Mesenchymal stem cell (in vitro differentiated cells and primary cell): ENCODE measurements at regions not wholly inside any gene's neighbourhood (a gene's known extent, or its start where the extent isn't known, plus 50 kb on each side); places are given as distances from the start of the nearest gene placed in this dataset.

Source experiments
- DNase-seq: peaks from one replicate; pipeline ENCODE4 v3.0.0-alpha.2; 2013
- H2AFZ ChIP-seq: one replicate; pipeline ENCODE4 v1.6.1; 2013; ENCODE audit warnings: low read depth, mild to moderate bottlenecking, control low read depth, inconsistent platforms, low read length, moderate library complexity
- H2AK5ac ChIP-seq: 2 replicates; pipeline ENCODE4 v1.6.1; 2013; ENCODE audit warnings: low read length, moderate library complexity, mild to moderate bottlenecking, inconsistent platforms; ENCODE audit not compliant: severe bottlenecking
- H2BK120ac ChIP-seq: one replicate; pipeline ENCODE4 v1.6.1; 2013; ENCODE audit warnings: low read depth, mild to moderate bottlenecking, inconsistent platforms, low read length, moderate library complexity
- H2BK12ac ChIP-seq, 2 experiments: one replicate each; pipeline ENCODE4 v1.6.1; 2013; ENCODE audit warnings: inconsistent platforms in 2 of 2, low read length in 2 of 2, mild to moderate bottlenecking in 2 of 2, moderate library complexity in 2 of 2, control low read depth in 1 of 2
- H2BK15ac ChIP-seq: one replicate; pipeline ENCODE4 v1.6.1; 2013; ENCODE audit warnings: mild to moderate bottlenecking, low read depth, inconsistent platforms; ENCODE audit not compliant: poor library complexity, severe bottlenecking
- H2BK5ac ChIP-seq: 2 replicates; pipeline ENCODE4 v1.6.1; 2013; ENCODE audit warnings: low read depth, mild to moderate bottlenecking, low read length, control low read depth, inconsistent platforms; ENCODE audit not compliant: poor library complexity, severe bottlenecking
- H3K14ac ChIP-seq, 2 experiments: one replicate each; pipeline ENCODE4 v1.6.1; 2013; ENCODE audit warnings: inconsistent platforms in 2 of 2, low read length in 2 of 2, control low read depth in 1 of 2, mild to moderate bottlenecking in 1 of 2, moderate library complexity in 1 of 2
- H3K18ac ChIP-seq, 2 experiments: one replicate each; pipeline ENCODE4 v1.6.1; 2013; ENCODE audit warnings: inconsistent platforms in 2 of 2, low read length in 2 of 2, control low read depth in 1 of 2, low read depth in 1 of 2, mild to moderate bottlenecking in 1 of 2
- H3K23ac ChIP-seq, 2 experiments: one replicate each; pipeline ENCODE4 v1.6.1; 2013; ENCODE audit warnings: inconsistent platforms in 2 of 2, low read length in 2 of 2, mild to moderate bottlenecking in 2 of 2, moderate library complexity in 2 of 2, control low read depth in 1 of 2
- H3K27ac ChIP-seq: 2 replicates; pipeline ENCODE4 v1.5.1; 2013; ENCODE audit warnings: mild to moderate bottlenecking, moderate library complexity, low read length, control low read depth, inconsistent platforms; ENCODE audit not compliant: poor library complexity, severe bottlenecking
- H3K27me3 ChIP-seq, 2 experiments: 2 replicates each; pipeline versions ENCODE4 v1.6.1 to v1.7.0; 2013; ENCODE audit warnings: low read length in 2 of 2, mild to moderate bottlenecking in 2 of 2, moderate library complexity in 2 of 2, control low read depth in 1 of 2, inconsistent platforms in 1 of 2; ENCODE audit not compliant: control insufficient read depth in 1 of 2, insufficient read depth in 1 of 2
- H3K36me3 ChIP-seq, 2 experiments: 2 replicates each; pipeline versions ENCODE4 v1.6.1 to v1.7.0; 2013; ENCODE audit warnings: low read length in 2 of 2, control low read depth in 1 of 2, inconsistent platforms in 1 of 2, low read depth in 1 of 2, mild to moderate bottlenecking in 1 of 2; ENCODE audit not compliant: insufficient read depth in 2 of 2, control insufficient read depth in 1 of 2
- H3K4ac ChIP-seq, 2 experiments: one replicate each; pipeline ENCODE4 v1.6.1; 2013; ENCODE audit warnings: inconsistent platforms in 2 of 2, low read length in 2 of 2, mild to moderate bottlenecking in 2 of 2, moderate library complexity in 2 of 2, control low read depth in 1 of 2, low read depth in 1 of 2
- H3K4me1 ChIP-seq: 2 replicates; pipeline ENCODE4 v1.6.1; 2013; ENCODE audit warnings: low read depth, low read length, control low read depth; ENCODE audit not compliant: control insufficient read depth, insufficient read depth
- H3K4me2 ChIP-seq: 2 replicates; pipeline ENCODE4 v1.6.1; 2013; ENCODE audit warnings: low read length, mild to moderate bottlenecking, inconsistent platforms; ENCODE audit not compliant: poor library complexity, severe bottlenecking
- H3K4me3 ChIP-seq, 2 experiments: 2 replicates each; pipeline versions ENCODE4 v1.5.1 to v1.7.0; 2013; ENCODE audit warnings: low read length in 2 of 2, mild to moderate bottlenecking in 2 of 2, control low read depth in 1 of 2, low read depth in 1 of 2; ENCODE audit not compliant: insufficient read depth in 1 of 2
- H3K79me1 ChIP-seq: replicated peaks from 2 replicates; pipeline ENCODE4 v1.6.1; 2013; ENCODE audit warnings: mild to moderate bottlenecking, control low read depth, low read length, inconsistent platforms; ENCODE audit not compliant: poor library complexity, severe bottlenecking
- H3K9ac ChIP-seq: 2 replicates; pipeline ENCODE4 v1.7.0; 2013; ENCODE audit warnings: mild to moderate bottlenecking, low read length, moderate library complexity
- H3K9me3 ChIP-seq: 2 replicates; pipeline ENCODE4 v1.7.0; 2013; ENCODE audit warnings: mild to moderate bottlenecking, low read length; ENCODE audit not compliant: control insufficient read depth
- H4K8ac ChIP-seq: one replicate; pipeline ENCODE4 v1.6.1; 2013; ENCODE audit warnings: inconsistent platforms, mild to moderate bottlenecking, low read length, moderate library complexity
- H4K91ac ChIP-seq: one replicate; pipeline ENCODE4 v1.6.1; 2013; ENCODE audit warnings: mild to moderate bottlenecking, low read length, inconsistent platforms
- WGBS: methylation state at CpG from one replicate; pipeline ENCODE4 v1.1.7; 2013; ENCODE audit warnings: mixed read lengths; 5-methylcytosine and 5-hydroxymethylcytosine counted together

- H3K27ac ChIP-seq = no peak overlapping the region
- no peak overlapping the region for H2BK15ac ChIP-seq
- H2BK5ac ChIP-seq = no peak overlapping the region
- no peak overlapping the region for H3K4ac ChIP-seq
- H3K23ac ChIP-seq = no peak overlapping the region
- no peaks in the 10 kb centered on the region for H3K4me1 ChIP-seq
- no peaks in the 10 kb centered on the region for H3K79me1 ChIP-seq
- no peaks in the 10 kb centered on the region for H3K36me3 ChIP-seq
- H3K14ac ChIP-seq = no peak overlapping the region
- no peak overlapping the region for H2BK120ac ChIP-seq
- H3K9me3 ChIP-seq = no peaks in the 10 kb centered on the region
- no peak overlapping the region for H3K4me2 ChIP-seq
- no peak overlapping the region for H4K8ac ChIP-seq
- WGBS = 50% methylated on average over 2 of the region's 2 CpGs
- DNase-seq = peak; percentile 4
- no peaks in the 10 kb centered on the region for H3K27me3 ChIP-seq
- H2BK12ac ChIP-seq = no peak overlapping the region
- no peak overlapping the region for H2AK5ac ChIP-seq
- peak overlapping the region; percentile 61 for H2AFZ ChIP-seq
- H3K9ac ChIP-seq = no peak overlapping the region
- H3K18ac ChIP-seq = peak overlapping the region in 1 of 2 experiments; percentile 57
- no peak overlapping the region for H4K91ac ChIP-seq
- no peak overlapping the region for H3K4me3 ChIP-seq
Measured at GRCh38 chr5:89128092-89128491, 245.1 kb upstream of the MEF2C start.

DNA sequence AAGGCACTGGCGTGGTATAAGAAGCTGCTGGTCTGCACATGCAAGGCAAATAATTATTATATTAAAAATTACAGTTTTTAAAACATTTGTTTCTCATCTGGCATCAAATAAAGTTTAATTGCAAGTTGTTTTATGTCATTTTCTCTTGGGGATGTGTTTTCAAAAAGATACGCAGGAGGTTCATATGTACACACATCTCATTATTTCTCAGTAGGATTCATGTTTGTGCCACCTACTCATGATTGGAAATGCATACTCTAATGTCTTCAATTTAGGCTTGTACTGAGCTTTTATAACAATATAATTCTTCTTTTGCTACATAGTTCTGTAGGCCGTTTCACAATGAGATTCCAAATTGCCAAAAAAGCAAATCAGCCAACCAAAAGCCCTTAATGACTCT, 244.2 kb upstream of the MEF2C start:
- H4K8ac ChIP-seq = no peak overlapping the region
- H3K4me1 ChIP-seq = no peaks in the 10 kb centered on the region
- H3K9me3 ChIP-seq = no peaks in the 10 kb centered on the region
- WGBS = 88% methylated on average over 1 of the region's 3 CpGs
- H4K91ac ChIP-seq = no peak overlapping the region
- H3K27ac ChIP-seq = no peak overlapping the region
- H2BK120ac ChIP-seq = no peak overlapping the region
- H3K4me3 ChIP-seq = no peak overlapping the region
- no peak overlapping the region for H2BK5ac ChIP-seq
- H2BK15ac ChIP-seq = no peak overlapping the region
- H2AFZ ChIP-seq = no peak overlapping the region
- H3K4me2 ChIP-seq = no peak overlapping the region
- no peak overlapping the region for H2BK12ac ChIP-seq
- no peak overlapping the region for H3K18ac ChIP-seq
- no peak overlapping the region for H3K23ac ChIP-seq
- no peak overlapping the region for H3K4ac ChIP-seq
- no peak overlapping the region for H3K14ac ChIP-seq
- H3K9ac ChIP-seq = no peak overlapping the region
- no peaks in the 10 kb centered on the region for H3K36me3 ChIP-seq
- H2AK5ac ChIP-seq = no peak overlapping the region
- H3K27me3 ChIP-seq = no peaks in the 10 kb centered on the region
- no peaks in the 10 kb centered on the region for H3K79me1 ChIP-seq
- no peak for DNase-seq

- Histone ChIP-seq H4K91ac (no peak overlapping the region), H3K9me3 (no peaks in the 10 kb centered on the region), H2AFZ (no peak overlapping the region), H2BK120ac (no peak overlapping the region), H2AK5ac (no peak overlapping the region), H3K14ac (no peak overlapping the region), H3K4ac (no peak overlapping the region), H2BK5ac (no peak overlapping the region), H3K23ac (no peak overlapping the region), H4K8ac (no peak overlapping the region), H3K27me3 (no peaks in the 10 kb centered on the region), H3K9ac (no peak overlapping the region), H2BK15ac (no peak overlapping the region), H3K27ac (no peak overlapping the region), H2BK12ac (no peak overlapping the region), H3K4me3 (no peak overlapping the region), H3K18ac (no peak overlapping the region), H3K79me1 (no peaks in the 10 kb centered on the region), H3K36me3 (no peaks in the 10 kb centered on the region), H3K4me2 (no peak overlapping the region), H3K4me1 (no peaks in the 10 kb centered on the region)
- 93% methylated on average over 2 of the region's 2 CpGs for WGBS
- DNase-seq = no peak
Measured at GRCh38 chr5:89125372-89125771, 242.4 kb upstream of the MEF2C start.

DNA sequence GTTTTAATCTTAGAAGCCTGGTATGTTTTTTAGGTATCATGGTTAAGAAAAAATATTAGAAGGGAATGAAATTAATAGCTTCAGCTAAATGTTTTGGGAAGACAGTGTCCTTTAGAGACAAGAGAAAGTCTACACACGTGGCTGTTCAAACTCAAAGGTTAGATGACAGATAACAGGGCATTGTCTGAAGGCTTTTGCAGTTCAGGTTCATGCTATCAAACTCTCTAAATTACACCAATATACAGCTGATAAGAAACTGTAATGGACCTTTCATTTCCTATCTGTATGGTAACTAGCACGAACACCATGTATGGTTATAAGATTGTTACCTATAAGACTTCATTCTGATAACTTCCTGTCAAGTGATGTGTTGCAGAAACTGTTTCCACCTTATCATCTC, 240.6 kb upstream of the MEF2C start:
- no peak overlapping the region for H2BK15ac ChIP-seq
- H3K14ac ChIP-seq = no peak overlapping the region
- no peaks in the 10 kb centered on the region for H3K27me3 ChIP-seq
- no peak overlapping the region for H4K91ac ChIP-seq
- H2BK5ac ChIP-seq = no peak overlapping the region
- no peak overlapping the region for H2BK120ac ChIP-seq
- no peak overlapping the region for H3K9ac ChIP-seq
- H2AFZ ChIP-seq = no peak overlapping the region
- no peak overlapping the region for H3K4me3 ChIP-seq
- H2BK12ac ChIP-seq = no peak overlapping the region
- WGBS = no CpG with 5 or more reads among the region's 2 CpGs
- H3K79me1 ChIP-seq = no peaks in the 10 kb centered on the region
- no peak for DNase-seq
- no peak overlapping the region for H3K4ac ChIP-seq
- H3K4me1 ChIP-seq = no peaks in the 10 kb centered on the region
- H3K27ac ChIP-seq = no peak overlapping the region
- no peaks in the 10 kb centered on the region for H3K9me3 ChIP-seq
- no peak overlapping the region for H3K18ac ChIP-seq
- H3K23ac ChIP-seq = no peak overlapping the region
- H3K36me3 ChIP-seq = no peaks in the 10 kb centered on the region
- no peak overlapping the region for H4K8ac ChIP-seq
- H2AK5ac ChIP-seq = no peak overlapping the region
- no peak overlapping the region for H3K4me2 ChIP-seq
